ENCODE measurements at regions not wholly inside any gene's neighbourhood (a gene's known extent, or its start where the extent isn't known, plus 50 kb on each side); places are given as distances from the start of the nearest gene placed in this dataset.

DNA sequence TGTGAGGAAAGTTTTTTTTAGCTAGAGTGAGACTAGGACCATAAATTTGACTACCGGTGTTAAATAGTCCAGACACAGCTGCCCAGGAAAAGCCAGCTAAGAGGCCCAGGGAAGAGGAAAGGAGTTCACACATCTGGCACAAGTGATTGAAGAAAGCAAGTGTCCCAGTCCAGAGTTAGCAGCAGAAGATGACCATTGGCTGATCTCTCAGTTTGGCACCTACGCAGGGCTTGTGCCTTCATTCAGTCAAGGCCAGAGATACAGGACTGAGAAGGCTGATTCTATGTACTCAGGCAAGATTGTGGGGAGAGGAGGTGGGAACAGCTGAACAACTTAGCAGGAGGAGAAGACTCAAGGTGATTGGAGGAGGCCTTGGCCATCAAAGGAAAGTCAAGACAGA, 575.0 kb upstream of the KLF12 start:
- TF ChIP-seq, protein P1, sequence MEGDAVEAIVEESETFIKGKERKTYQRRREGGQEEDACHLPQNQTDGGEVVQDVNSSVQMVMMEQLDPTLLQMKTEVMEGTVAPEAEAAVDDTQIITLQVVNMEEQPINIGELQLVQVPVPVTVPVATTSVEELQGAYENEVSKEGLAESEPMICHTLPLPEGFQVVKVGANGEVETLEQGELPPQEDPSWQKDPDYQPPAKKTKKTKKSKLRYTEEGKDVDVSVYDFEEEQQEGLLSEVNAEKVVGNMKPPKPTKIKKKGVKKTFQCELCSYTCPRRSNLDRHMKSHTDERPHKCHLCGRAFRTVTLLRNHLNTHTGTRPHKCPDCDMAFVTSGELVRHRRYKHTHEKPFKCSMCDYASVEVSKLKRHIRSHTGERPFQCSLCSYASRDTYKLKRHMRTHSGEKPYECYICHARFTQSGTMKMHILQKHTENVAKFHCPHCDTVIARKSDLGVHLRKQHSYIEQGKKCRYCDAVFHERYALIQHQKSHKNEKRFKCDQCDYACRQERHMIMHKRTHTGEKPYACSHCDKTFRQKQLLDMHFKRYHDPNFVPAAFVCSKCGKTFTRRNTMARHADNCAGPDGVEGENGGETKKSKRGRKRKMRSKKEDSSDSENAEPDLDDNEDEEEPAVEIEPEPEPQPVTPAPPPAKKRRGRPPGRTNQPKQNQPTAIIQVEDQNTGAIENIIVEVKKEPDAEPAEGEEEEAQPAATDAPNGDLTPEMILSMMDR (IDR thresholded peaks at IDR 0.05) = no peak
- TF ChIP-seq POLR2AphosphoS5 (IDR thresholded peaks at IDR 0.05) (no peak), POLR2A (IDR thresholded peaks at IDR 0.05) (no peak)
